ENCODE measurements at regions not wholly inside any gene's neighbourhood (a gene's known extent, or its start where the extent isn't known, plus 50 kb on each side); places are given as distances from the start of the nearest gene placed in this dataset.
"Not testable (repeated sequence)": the region's sequence is repeated elsewhere in the genome, so short reads cannot be mapped to it uniquely, and the experiment has no call there.

GRCh38 chr12:116327992-116328391 lies 50.5 kb upstream of the MED13L start:
- not testable (repeated sequence) for DNase-seq

GRCh38 chr12:116331876-116332275 lies 54.4 kb upstream of the MED13L start:
- DNase-seq, result no peak

GRCh38 chr12:116332705-116333380 lies 55.4 kb upstream of the MED13L start:
- DNase-seq, result no peak

GRCh38 chr12:116333402-116333801 lies 55.9 kb upstream of the MED13L start:
- no peak for DNase-seq

GRCh38 chr12:116336542-116337065 lies 59.1 kb upstream of the MED13L start:
- peak; percentile 35 for DNase-seq

- DNase-seq, result no peak
Measured at GRCh38 chr12:116337312-116337711, 59.8 kb upstream of the MED13L start.

GRCh38 chr12:116338064-116338846 lies 60.8 kb upstream of the MED13L start:
- DNase-seq, result no peak

GRCh38 chr12:116339062-116339461 lies 61.6 kb upstream of the MED13L start:
- DNase-seq, result no peak

GRCh38 chr12:116339800-116340371 lies 62.4 kb upstream of the MED13L start:
- DNase-seq, result no peak

- no peak for DNase-seq
Measured at GRCh38 chr12:116343331-116343884, 65.9 kb upstream of the MED13L start.

GRCh38 chr12:116346222-116346621 lies 68.7 kb upstream of the MED13L start:
- DNase-seq, result no peak

GRCh38 chr12:116346741-116347140 lies 69.2 kb upstream of the MED13L start:
- no peak for DNase-seq

- no peak for DNase-seq
Measured at GRCh38 chr12:116347265-116347664, 69.8 kb upstream of the MED13L start.

- DNase-seq, result no peak
Measured at GRCh38 chr12:116352315-116352835, 74.9 kb upstream of the MED13L start.

- DNase-seq, result no peak
Measured at GRCh38 chr12:116353958-116354357, 76.5 kb upstream of the MED13L start.

- DNase-seq, result no peak
Measured at GRCh38 chr12:116354534-116354933, 77.0 kb upstream of the MED13L start.

GRCh38 chr12:116354950-116355783 lies 77.7 kb upstream of the MED13L start:
- DNase-seq, result no peak

GRCh38 chr12:116358536-116358892 lies 81.0 kb upstream of the MED13L start:
- no peak for DNase-seq

GRCh38 chr12:116358893-116359761 lies 81.6 kb upstream of the MED13L start:
- DNase-seq, result peak; percentile 76

GRCh38 chr12:116360579-116361413 lies 83.3 kb upstream of the MED13L start:
- no peak for DNase-seq

Data from CD4-positive, alpha-beta T cell treated with Interleukin-10 for 1 hour (primary cell).